ENCODE measurements at regions not wholly inside any gene's neighbourhood (a gene's known extent, or its start where the extent isn't known, plus 50 kb on each side); places are given as distances from the start of the nearest gene placed in this dataset.

DNA sequence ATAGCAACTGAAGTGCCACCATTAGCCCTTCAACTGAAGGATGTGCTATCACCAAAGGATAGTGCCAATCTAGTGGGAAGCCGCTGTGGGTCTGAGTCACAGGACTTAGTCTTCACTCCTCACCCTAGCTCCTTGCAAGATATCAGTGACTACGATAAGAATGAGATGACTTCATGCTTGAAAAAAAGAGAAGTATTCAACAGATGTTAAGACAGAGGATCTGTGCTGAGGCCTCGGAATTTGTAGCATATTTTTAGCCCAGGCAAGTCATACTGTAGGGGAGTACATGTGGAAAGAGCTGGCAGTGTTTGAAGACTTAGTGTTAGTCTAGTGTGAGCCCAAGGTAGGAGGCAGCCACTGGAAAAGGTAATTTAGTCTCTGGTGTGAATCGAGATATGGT, 270.7 kb upstream of the LRTM1 start:
- no peak for ATAC-seq
- H3K9me3 Mint-ChIP-seq, result peaks cover 4% of the 10 kb centered on the region
- H3K4me1 Mint-ChIP-seq, result no peaks in the 10 kb centered on the region
- H3K27ac Mint-ChIP-seq, result no peak overlapping the region
- H3K27me3 Mint-ChIP-seq, result no peaks in the 10 kb centered on the region
- no peaks in the 10 kb centered on the region for H3K36me3 Mint-ChIP-seq
- no peak overlapping the region for H3K4me3 Mint-ChIP-seq

DNA sequence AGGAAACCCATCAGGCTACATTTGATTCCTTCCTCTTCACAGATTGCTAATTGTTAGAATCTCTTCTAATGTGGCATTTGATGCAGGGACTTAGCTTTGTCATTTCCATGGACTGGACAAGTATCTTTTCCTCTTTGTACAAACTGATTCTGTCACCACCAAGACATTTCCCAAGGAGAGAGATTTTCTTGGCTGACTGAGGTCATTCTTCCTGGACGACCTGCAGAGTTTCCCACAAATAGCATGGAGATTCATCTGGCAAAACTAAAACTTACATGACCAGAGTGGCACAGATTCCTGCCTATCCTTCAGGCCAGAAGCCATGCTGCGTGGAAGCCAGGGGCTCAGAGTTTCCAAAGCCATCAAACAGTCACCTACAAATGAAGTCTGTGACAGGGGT, 269.2 kb upstream of the LRTM1 start:
- H3K36me3 Mint-ChIP-seq, result no peaks in the 10 kb centered on the region
- H3K27me3 Mint-ChIP-seq, result no peaks in the 10 kb centered on the region
- no peak for ATAC-seq
- no peak overlapping the region for H3K4me3 Mint-ChIP-seq
- H3K27ac Mint-ChIP-seq, result no peak overlapping the region
- peaks cover 6% of the 10 kb centered on the region for H3K9me3 Mint-ChIP-seq
- no peaks in the 10 kb centered on the region for H3K4me1 Mint-ChIP-seq

DNA sequence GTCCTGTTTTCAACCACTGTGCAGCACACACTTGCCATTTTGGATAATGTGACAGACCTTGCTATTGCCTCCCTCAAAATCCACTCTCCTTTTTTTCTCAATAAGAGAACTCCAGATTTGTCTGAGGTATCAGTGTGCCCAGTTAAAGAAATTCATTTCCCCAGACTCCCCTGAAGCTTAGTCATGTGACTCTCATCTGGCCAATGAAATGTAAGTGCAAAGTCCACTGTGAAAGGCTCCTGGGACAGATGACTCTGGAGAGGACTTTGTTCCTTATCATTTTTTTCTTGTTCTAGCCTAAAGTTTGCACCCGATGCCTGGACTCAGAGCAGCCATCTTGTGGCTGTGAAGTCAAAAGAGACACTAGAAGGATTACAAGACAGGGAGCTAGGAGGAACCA, 268.6 kb upstream of the LRTM1 start:
- no peaks in the 10 kb centered on the region for H3K4me1 Mint-ChIP-seq
- H3K4me3 Mint-ChIP-seq, result no peak overlapping the region
- no peaks in the 10 kb centered on the region for H3K27me3 Mint-ChIP-seq
- ATAC-seq, result no peak
- no peak overlapping the region for H3K27ac Mint-ChIP-seq
- no peaks in the 10 kb centered on the region for H3K36me3 Mint-ChIP-seq
- peaks cover 6% of the 10 kb centered on the region for H3K9me3 Mint-ChIP-seq

DNA sequence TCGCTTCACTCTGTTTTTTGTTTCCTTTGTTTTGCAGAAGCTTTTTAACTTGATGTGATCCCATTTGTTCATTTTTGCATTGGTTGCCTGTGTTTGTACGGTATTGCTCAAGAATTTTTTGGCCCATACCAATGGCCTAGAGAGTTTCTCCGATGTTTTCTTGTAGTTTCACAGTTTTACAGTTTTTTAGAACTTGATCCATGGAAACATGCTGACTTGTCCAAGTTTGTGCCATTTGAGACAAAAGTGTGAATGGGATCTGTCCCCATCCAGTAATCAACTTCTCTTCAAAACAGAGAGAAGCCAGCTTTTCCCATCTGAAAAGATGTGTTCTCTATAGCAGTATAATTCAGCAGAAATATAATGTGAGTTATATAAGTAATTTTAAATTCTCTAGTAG, 266.5 kb upstream of the LRTM1 start:
- Mint-ChIP-seq H3K4me1 (no peaks in the 10 kb centered on the region), H3K9me3 (peaks cover 6% of the 10 kb centered on the region), H3K4me3 (no peak overlapping the region), H3K27me3 (no peaks in the 10 kb centered on the region), H3K27ac (no peak overlapping the region), H3K36me3 (no peaks in the 10 kb centered on the region)
- ATAC-seq, result no peak

DNA sequence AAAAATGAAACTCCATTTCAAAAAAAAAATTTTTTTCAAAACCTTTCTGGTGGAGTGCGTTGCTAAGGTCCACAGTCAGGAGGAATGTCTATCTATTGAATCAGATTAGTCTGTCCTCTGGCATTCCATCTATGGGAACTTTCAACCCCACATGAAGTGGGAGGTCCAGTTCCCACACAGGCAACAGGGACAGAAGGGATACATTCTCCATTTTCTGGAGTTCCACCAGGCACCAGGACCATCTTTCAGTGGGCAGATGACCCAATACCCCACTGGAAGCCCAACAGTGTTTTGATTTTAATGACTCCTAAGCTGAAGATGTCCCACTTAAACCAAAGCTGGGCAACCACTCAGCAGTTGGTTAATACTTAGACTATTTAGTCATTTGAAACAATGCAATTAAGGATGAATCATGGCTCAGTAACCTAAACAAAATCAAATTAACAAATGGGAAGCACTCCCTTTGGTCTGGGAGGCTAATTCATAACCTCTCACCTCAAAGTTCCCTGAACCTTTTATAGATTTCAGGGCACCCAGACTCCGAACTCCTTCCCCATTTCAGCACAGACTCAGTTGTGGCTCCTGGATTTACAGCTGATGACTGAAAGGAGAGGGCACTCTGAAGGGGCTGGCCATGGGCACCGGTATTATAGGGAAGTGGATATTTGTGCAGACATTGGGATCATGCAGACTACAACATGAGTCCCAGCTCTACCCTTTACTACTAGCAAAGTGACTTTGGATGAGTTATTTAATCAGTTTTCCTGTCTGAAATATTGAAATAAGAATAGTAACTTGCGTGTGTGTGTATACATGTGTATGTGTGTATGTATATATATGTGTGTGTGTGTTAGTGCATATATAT, 264.3 kb upstream of the LRTM1 start:
- Mint-ChIP-seq H3K9me3 (peaks cover 6% of the 10 kb centered on the region), H3K36me3 (no peaks in the 10 kb centered on the region), H3K4me3 (no peak overlapping the region), H3K4me1 (no peaks in the 10 kb centered on the region), H3K27me3 (no peaks in the 10 kb centered on the region), H3K27ac (no peak overlapping the region)
- ATAC-seq, result no peak

DNA sequence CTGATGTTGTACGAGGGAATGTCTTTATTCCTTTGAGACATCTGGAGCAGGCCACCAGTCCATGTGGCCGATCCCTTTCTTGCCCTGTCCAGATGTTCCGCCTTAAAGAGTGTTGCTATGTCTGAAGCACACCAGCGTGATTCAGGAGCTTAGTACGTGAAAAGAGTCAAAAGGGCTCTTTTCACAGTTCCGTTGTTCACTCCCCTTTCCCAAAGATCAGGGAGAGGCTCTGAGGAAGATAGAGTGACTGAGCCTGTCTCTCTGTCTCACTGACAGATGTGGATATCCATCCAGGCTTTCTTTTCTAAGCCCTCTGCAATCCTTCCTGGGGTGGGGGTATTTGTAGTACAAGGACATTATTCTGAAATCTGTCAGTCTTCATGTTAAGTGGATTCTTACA, 262.5 kb upstream of the LRTM1 start:
- ATAC-seq, result no peak
- peaks cover 6% of the 10 kb centered on the region for H3K9me3 Mint-ChIP-seq
- no peak overlapping the region for H3K27ac Mint-ChIP-seq
- H3K4me1 Mint-ChIP-seq, result no peaks in the 10 kb centered on the region
- no peaks in the 10 kb centered on the region for H3K36me3 Mint-ChIP-seq
- H3K4me3 Mint-ChIP-seq, result no peak overlapping the region
- H3K27me3 Mint-ChIP-seq, result no peaks in the 10 kb centered on the region

DNA sequence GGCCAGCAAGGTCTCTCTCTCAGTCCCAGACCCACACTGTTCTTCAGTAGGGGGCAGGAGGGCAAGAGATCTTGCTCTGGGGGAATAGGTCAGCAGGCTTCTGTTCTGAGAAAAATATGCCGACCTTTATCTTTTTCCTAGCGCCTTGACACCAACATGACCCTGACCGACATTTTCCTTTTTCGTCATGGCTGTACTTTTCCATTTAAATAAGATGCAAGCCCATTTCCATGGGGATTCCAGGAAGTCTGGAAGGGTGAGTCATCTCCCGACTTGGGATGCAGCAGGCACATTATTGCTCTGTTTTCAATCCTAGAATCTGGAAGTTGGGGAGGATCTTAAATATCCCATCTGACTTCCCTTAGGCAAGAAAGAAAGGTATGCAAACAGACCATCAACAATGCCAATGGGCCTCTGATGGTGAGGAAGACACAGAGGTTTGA, 261.5 kb upstream of the LRTM1 start:
- no peak for ATAC-seq
- H3K4me3 Mint-ChIP-seq, result no peak overlapping the region
- H3K27me3 Mint-ChIP-seq, result no peaks in the 10 kb centered on the region
- H3K36me3 Mint-ChIP-seq, result no peaks in the 10 kb centered on the region
- no peak overlapping the region for H3K27ac Mint-ChIP-seq
- H3K4me1 Mint-ChIP-seq, result no peaks in the 10 kb centered on the region
- peaks cover 6% of the 10 kb centered on the region for H3K9me3 Mint-ChIP-seq

DNA sequence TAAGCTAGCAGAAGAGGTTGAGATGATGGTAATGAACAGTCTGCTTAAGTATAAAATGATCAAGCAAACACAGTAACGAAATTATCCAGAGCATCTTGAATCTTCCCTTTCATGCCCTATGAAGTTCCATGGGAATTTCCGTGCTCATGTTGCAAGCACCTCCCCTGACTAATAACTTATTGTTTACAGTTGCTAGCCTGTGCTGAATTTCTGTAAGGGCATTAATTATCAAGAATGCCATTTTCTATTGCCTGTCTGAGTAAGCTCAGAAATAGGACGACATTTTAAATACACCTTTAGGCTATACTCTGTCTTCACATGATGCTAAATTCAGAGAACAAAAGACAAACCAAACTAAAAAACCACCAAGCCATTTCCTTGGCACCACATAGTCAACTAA, 257.5 kb upstream of the LRTM1 start:
- Mint-ChIP-seq H3K27ac (no peak overlapping the region), H3K9me3 (no peaks in the 10 kb centered on the region), H3K27me3 (no peaks in the 10 kb centered on the region), H3K4me3 (no peak overlapping the region), H3K36me3 (no peaks in the 10 kb centered on the region), H3K4me1 (no peaks in the 10 kb centered on the region)
- ATAC-seq, result no peak

DNA sequence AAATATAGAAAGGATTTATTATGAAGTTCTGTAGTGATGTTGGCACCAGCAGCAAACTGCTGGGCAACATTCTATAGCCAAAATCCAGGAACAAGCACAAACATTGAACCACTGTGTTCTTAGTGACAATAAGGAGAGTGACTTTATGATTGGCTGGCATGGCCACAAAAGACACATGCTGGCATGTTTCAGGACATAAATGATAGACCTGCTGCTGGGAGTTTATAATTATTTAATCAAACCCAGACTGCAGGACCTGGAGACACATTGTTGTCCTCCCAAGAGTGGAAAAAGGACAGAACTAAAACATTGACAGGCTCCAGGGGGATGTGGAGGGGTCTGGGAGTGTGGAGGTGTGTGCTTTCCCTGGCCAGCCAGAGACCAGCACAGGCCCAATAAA, 255.3 kb upstream of the LRTM1 start:
- H3K27ac Mint-ChIP-seq, result no peak overlapping the region
- H3K9me3 Mint-ChIP-seq, result no peaks in the 10 kb centered on the region
- ATAC-seq, result no peak
- no peak overlapping the region for H3K4me3 Mint-ChIP-seq
- no peaks in the 10 kb centered on the region for H3K27me3 Mint-ChIP-seq
- no peaks in the 10 kb centered on the region for H3K36me3 Mint-ChIP-seq
- H3K4me1 Mint-ChIP-seq, result no peaks in the 10 kb centered on the region

DNA sequence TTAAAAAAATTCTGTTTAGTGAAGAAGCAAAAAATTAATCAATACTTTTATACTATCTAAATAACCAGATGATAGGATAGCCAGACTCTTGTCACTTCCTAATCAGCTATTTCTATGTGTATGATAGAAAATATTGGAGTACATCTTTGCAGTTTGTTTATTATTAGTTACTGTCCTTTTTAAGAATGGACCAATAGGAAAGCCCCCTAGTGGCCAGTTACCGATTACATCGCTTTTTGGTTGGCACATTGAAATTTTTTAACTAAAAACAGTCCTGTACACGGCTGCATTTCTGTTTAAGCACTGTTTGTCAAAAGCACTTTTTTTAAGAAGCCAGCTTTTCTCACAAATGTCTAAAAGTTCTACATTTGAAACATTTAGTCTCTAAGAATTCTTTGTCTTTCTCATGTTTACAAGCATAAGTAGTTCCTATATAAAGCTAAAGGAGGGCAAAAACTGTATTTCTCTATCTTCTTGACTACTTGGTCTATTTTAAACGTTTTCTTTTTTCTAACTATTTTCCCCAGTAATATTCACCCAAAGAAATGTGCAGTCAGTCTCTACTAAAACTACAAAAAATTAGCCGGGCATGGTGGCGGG, 253.2 kb upstream of the LRTM1 start:
- Mint-ChIP-seq H3K4me1 (no peaks in the 10 kb centered on the region), H3K27me3 (no peaks in the 10 kb centered on the region), H3K36me3 (no peaks in the 10 kb centered on the region), H3K9me3 (no peaks in the 10 kb centered on the region), H3K27ac (no peak overlapping the region), H3K4me3 (no peak overlapping the region)
- no peak for ATAC-seq

DNA sequence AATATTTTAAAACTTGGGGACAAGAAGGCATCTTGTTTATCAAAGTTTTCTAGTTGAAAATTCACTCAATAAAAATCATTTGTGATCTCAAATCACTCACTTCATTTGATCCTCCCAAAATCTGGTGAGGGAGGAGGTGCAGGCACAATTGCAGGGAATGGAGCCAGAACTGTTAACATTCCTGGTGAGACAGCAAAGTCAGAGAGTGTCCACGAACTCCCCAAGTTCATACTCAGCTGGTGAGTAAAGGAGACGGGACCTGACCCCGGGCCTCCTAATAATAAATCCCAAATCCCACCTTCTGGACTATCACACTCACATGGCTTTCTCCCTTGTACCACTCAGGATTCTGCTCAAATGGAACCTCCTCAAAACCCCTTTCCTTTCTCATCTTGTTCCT, 252.3 kb upstream of the LRTM1 start:
- H3K9me3 Mint-ChIP-seq, result no peaks in the 10 kb centered on the region

DNA sequence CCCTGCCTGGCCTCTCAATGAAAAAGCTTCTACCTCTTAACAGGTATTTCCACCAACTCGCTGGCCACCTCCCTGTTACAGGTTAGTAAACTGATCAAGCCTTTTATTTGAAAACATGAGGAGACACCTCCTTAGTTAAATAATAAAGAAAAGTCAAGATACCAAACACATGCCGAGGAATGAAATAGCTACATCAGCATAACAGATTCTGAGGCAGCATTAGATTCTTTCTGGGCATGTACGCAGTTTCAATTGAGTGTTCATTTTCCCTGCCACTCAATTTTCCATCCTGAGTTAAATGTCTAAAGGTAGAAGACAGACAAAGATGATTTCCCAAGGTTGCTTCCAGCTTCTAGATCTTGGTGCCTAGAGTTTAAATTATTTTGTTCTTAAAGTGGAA, 250.5 kb upstream of the LRTM1 start:
- Mint-ChIP-seq H3K27me3 (no peaks in the 10 kb centered on the region), H3K4me1 (no peaks in the 10 kb centered on the region), H3K27ac (no peak overlapping the region), H3K4me3 (no peak overlapping the region), H3K9me3 (no peaks in the 10 kb centered on the region), H3K36me3 (no peaks in the 10 kb centered on the region)
- ATAC-seq, result no peak

More for the DNA sequence above, 252.3 kb upstream of the LRTM1 start:
- H3K36me3 Mint-ChIP-seq, result no peaks in the 10 kb centered on the region
- H3K27me3 Mint-ChIP-seq, result no peaks in the 10 kb centered on the region
- no peak overlapping the region for H3K4me3 Mint-ChIP-seq
- H3K4me1 Mint-ChIP-seq, result no peaks in the 10 kb centered on the region
- H3K27ac Mint-ChIP-seq, result no peak overlapping the region
- no peak for ATAC-seq

DNA sequence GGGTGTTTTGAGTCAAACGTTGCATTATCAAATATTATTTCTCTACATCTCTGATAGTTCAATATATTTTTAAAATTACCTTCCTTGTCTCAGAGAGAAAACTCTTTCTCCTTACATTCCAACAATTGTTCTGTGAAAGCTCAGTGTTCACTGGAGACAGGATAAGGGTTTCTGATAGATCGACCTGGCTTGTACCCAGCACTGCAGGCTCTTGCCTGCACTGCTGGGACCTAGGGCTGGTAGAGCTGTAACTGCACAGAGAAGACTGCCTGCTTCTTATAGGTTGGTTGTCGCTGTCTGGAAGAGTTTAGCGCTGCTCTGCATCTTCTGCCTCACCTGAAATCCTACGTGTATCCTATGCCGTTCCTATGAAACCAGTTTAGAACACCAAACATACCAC, 249.9 kb upstream of the LRTM1 start:
- Mint-ChIP-seq H3K4me3 (no peak overlapping the region), H3K27ac (no peak overlapping the region), H3K36me3 (no peaks in the 10 kb centered on the region), H3K27me3 (no peaks in the 10 kb centered on the region), H3K4me1 (no peaks in the 10 kb centered on the region), H3K9me3 (no peaks in the 10 kb centered on the region)
- ATAC-seq, result no peak

DNA sequence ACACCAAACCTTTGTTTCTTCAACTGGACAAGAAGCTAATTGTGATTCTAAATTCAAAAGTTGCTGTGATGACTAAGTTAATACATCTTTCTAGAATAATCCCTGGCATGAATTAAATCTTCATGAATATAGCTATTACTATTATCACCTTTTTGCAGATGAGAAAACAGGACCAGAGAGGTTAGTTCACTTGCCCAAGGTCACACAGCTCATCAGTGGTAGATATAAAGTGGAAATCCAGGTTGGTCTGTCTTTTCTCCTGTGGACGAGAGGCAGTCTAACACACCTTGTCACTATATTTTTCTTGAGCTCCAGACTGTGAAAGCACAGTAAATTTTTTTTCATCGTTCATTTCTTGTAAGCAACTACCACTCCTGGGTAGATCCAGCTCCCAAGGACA, 247.6 kb upstream of the LRTM1 start:
- H3K27ac Mint-ChIP-seq, result no peak overlapping the region
- no peak overlapping the region for H3K4me3 Mint-ChIP-seq
- H3K9me3 Mint-ChIP-seq, result peaks cover 6% of the 10 kb centered on the region
- no peaks in the 10 kb centered on the region for H3K27me3 Mint-ChIP-seq
- H3K4me1 Mint-ChIP-seq, result no peaks in the 10 kb centered on the region
- no peak for ATAC-seq
- no peaks in the 10 kb centered on the region for H3K36me3 Mint-ChIP-seq

DNA sequence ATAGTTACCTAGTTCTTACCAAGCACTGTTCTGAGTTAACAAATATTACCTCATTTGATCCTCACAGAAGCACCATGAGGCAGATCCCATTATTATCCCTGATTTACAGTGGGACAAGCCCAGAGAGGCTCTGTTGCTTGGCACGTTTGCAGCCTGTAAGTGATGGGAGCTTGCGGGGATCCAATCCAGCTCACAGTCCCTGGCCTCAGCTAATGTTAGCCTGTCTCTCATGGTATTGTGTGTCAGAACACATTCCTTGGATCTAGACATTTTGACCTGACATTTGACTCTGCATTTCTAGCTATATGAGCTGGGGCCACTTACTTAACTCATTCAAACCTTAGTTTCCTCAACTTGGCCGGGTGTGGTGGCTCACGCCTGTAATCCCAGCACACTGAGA, 246.9 kb upstream of the LRTM1 start:
- H3K27me3 Mint-ChIP-seq, result no peaks in the 10 kb centered on the region
- no peaks in the 10 kb centered on the region for H3K36me3 Mint-ChIP-seq
- no peak for ATAC-seq
- H3K27ac Mint-ChIP-seq, result no peak overlapping the region
- H3K4me3 Mint-ChIP-seq, result no peak overlapping the region
- no peaks in the 10 kb centered on the region for H3K4me1 Mint-ChIP-seq
- H3K9me3 Mint-ChIP-seq, result peaks cover 6% of the 10 kb centered on the region

DNA sequence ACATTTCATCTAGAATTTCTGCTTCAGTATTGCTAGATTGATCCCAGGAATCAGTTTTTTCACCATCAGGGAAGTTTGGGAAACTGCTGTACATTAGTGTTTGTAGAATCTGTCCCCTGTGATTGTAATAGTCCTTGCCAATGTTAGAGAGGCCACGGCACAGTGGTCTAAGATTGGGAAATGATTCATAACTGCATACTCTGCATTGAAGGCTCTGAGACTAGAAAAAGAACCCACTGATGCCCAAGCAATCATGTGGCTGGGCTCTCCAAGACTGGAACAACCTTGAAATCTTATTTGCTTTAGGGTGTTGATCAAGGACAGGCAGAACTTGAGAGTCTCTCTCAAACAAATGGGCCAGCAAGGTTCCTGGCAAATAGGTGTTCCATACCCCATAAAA, 245.6 kb upstream of the LRTM1 start:
- H3K27ac Mint-ChIP-seq, result no peak overlapping the region
- H3K4me1 Mint-ChIP-seq, result no peaks in the 10 kb centered on the region
- ATAC-seq, result no peak
- no peaks in the 10 kb centered on the region for H3K36me3 Mint-ChIP-seq
- H3K9me3 Mint-ChIP-seq, result peaks cover 6% of the 10 kb centered on the region
- no peaks in the 10 kb centered on the region for H3K27me3 Mint-ChIP-seq
- no peak overlapping the region for H3K4me3 Mint-ChIP-seq
